SK-N-SH (cell line): ENCODE measurements at regions not wholly inside any gene's neighbourhood (a gene's known extent, or its start where the extent isn't known, plus 50 kb on each side); places are given as distances from the start of the nearest gene placed in this dataset.

ENCODE experiments used
- CTCF ChIP-seq: fragments of 200-600 bp; sonication (generic); IDR thresholded peaks from 2 replicates; pipeline ENCODE4 v1.6.1; 2017; ENCODE audit warnings: antibody characterized with exemption, mild to moderate bottlenecking, moderate library complexity
- ELF1 ChIP-seq: IDR thresholded peaks from 2 replicates; pipeline ENCODE4 v1.4.0; 2012
- EZH2phosphoT487 ChIP-seq: fragments of 200-600 bp; sonication (generic); IDR thresholded peaks from 2 replicates; pipeline ENCODE4 v1.6.1; 2017; ENCODE audit warnings: low read depth, mixed run types, mild to moderate bottlenecking, antibody characterized with exemption, moderate library complexity, borderline replicate concordance
- GATA2 ChIP-seq: sonication (generic); formaldehyde crosslinking; IDR thresholded peaks from 2 replicates; pipeline ENCODE4 v1.5.0; 2020; ENCODE audit warnings: mild to moderate bottlenecking, missing genetic modification reagents
- JUND ChIP-seq: IDR thresholded peaks from 2 replicates; pipeline ENCODE4 v1.4.0; 2012
- NFIC ChIP-seq: IDR thresholded peaks from 2 replicates; pipeline ENCODE4 v1.4.0; 2012; ENCODE audit warnings: borderline replicate concordance
- PBX3 ChIP-seq: IDR thresholded peaks from 2 replicates; pipeline ENCODE4; 2012
- POLR2AphosphoS5 ChIP-seq: IDR thresholded peaks from 2 replicates; pipeline ENCODE4 v1.6.1; 2012; ENCODE audit warnings: low read depth, low read length
- RAD21 ChIP-seq: IDR thresholded peaks from 2 replicates; pipeline ENCODE4 v1.6.1; 2012; ENCODE audit warnings: mild to moderate bottlenecking, low read length
- RCOR1 ChIP-seq: fragments of 150-350 bp; IDR thresholded peaks from 2 replicates; pipeline ENCODE4 v1.6.1; 2017; ENCODE audit warnings: antibody characterized with exemption, low read length
- TCF12 ChIP-seq: IDR thresholded peaks from 2 replicates; pipeline ENCODE4 v1.4.0; 2012

GRCh38 chr6:139923964-139924475 is 549.6 kb upstream of the CITED2 start:
- TF ChIP-seq NFIC (no peak), TCF12 (no peak), EZH2phosphoT487 (no peak), RCOR1 (no peak), RAD21 (no peak), CTCF (no peak), PBX3 (no peak), POLR2AphosphoS5 (no peak), GATA2 (CRISPR knock-in tag) (no peak), JUND (no peak), ELF1 (no peak)
